ENCODE measurements at regions not wholly inside any gene's neighbourhood (a gene's known extent, or its start where the extent isn't known, plus 50 kb on each side); places are given as distances from the start of the nearest gene placed in this dataset.
"Not testable (repeated sequence)": the region's sequence is repeated elsewhere in the genome, so short reads cannot be mapped to it uniquely, and the experiment has no call there.

DNA sequence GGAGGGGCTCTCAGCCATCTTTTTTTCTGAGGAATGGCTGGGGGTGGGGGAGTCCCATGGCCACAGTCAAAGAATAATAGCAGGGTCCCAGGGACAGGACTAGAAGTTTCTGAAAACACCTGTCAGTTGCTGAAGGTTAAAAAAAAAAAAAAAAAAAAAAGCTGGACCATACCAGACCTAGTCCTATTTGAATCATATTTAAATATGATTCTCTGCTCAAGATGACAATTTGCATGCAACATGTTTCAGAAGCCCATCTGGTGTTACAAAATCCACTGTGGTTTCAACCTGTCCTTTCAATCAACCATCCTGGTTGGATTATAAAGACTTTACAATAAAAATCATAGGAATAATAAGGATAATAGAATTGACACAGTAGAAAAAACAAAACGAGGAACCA lies 153.7 kb downstream of the TENT5C start:
- peaks cover 7% of the 10 kb centered on the region for H3K27me3 ChIP-seq (ENCODE audit: control insufficient read depth, insufficient read depth, low read length, poor library complexity, severe bottlenecking)
- WGBS, 2 experiments (ENCODE audit: insufficient coverage in 1 of 2, insufficient read length in 1 of 2) = 89 to 100% methylated on average over 1 of the region's 1 CpG

GRCh38 chr1:117760069-117760468 lies 154.2 kb downstream of the TENT5C start:
- TF ChIP-seq, protein P1, sequence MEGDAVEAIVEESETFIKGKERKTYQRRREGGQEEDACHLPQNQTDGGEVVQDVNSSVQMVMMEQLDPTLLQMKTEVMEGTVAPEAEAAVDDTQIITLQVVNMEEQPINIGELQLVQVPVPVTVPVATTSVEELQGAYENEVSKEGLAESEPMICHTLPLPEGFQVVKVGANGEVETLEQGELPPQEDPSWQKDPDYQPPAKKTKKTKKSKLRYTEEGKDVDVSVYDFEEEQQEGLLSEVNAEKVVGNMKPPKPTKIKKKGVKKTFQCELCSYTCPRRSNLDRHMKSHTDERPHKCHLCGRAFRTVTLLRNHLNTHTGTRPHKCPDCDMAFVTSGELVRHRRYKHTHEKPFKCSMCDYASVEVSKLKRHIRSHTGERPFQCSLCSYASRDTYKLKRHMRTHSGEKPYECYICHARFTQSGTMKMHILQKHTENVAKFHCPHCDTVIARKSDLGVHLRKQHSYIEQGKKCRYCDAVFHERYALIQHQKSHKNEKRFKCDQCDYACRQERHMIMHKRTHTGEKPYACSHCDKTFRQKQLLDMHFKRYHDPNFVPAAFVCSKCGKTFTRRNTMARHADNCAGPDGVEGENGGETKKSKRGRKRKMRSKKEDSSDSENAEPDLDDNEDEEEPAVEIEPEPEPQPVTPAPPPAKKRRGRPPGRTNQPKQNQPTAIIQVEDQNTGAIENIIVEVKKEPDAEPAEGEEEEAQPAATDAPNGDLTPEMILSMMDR (conservative IDR thresholded peaks at IDR 0.05) = no peak
- H3K4me1 Mint-ChIP-seq = peaks cover 8% of the 10 kb centered on the region
- peaks cover 7% of the 10 kb centered on the region for H3K27me3 Mint-ChIP-seq (ENCODE audit: insufficient read depth)
- no peak overlapping the region for H3K9ac ChIP-seq (ENCODE audit: extremely low read depth, low read length, poor library complexity, severe bottlenecking)
- WGBS, 2 experiments (ENCODE audit: insufficient coverage in 1 of 2, insufficient read length in 1 of 2) = no CpG with 5 or more reads among the region's 1 CpG
- no peak overlapping the region for H3K27ac ChIP-seq (ENCODE audit: low read depth, low read length)
- no peaks in the 10 kb centered on the region for H3K9me3 Mint-ChIP-seq
- no peaks in the 10 kb centered on the region for H3K4me1 ChIP-seq (ENCODE audit: control insufficient read depth, insufficient read depth, low read length)
- peaks cover 4% of the 10 kb centered on the region for H3K27me3 ChIP-seq (ENCODE audit: control insufficient read depth, insufficient read depth, low read length, poor library complexity, severe bottlenecking)
- no peak overlapping the region for H3K27ac Mint-ChIP-seq
- H3K4me3 Mint-ChIP-seq = no peak overlapping the region
- no peaks in the 10 kb centered on the region for H3K36me3 Mint-ChIP-seq (ENCODE audit: low read depth)
- H3K9me3 ChIP-seq (ENCODE audit: control insufficient read depth, low read length) = no peaks in the 10 kb centered on the region
- H3K4me3 ChIP-seq (ENCODE audit: low read length) = no peak overlapping the region
- H3K36me3 ChIP-seq (ENCODE audit: control insufficient read depth, insufficient read depth, low read length) = no peaks in the 10 kb centered on the region
- DNase-seq = no peak

More for the DNA sequence above, 153.7 kb downstream of the TENT5C start:
- no peak overlapping the region for H3K9ac ChIP-seq (ENCODE audit: extremely low read depth, low read length, poor library complexity, severe bottlenecking)
- no peaks in the 10 kb centered on the region for H3K4me1 ChIP-seq (ENCODE audit: control insufficient read depth, insufficient read depth, low read length)
- H3K4me1 Mint-ChIP-seq = peaks cover 8% of the 10 kb centered on the region
- H3K9me3 Mint-ChIP-seq = no peaks in the 10 kb centered on the region
- no peak overlapping the region for H3K27ac ChIP-seq (ENCODE audit: low read depth, low read length)
- no peak overlapping the region for H3K4me3 Mint-ChIP-seq
- no peak overlapping the region for H3K4me3 ChIP-seq (ENCODE audit: low read length)
- H3K9me3 ChIP-seq (ENCODE audit: control insufficient read depth, low read length) = no peaks in the 10 kb centered on the region
- TF ChIP-seq, protein P1 (conservative IDR thresholded peaks at IDR 0.05) = no peak
- DNase-seq = no peak
- H3K36me3 Mint-ChIP-seq (ENCODE audit: low read depth) = no peaks in the 10 kb centered on the region
- H3K27me3 Mint-ChIP-seq (ENCODE audit: insufficient read depth) = peaks cover 7% of the 10 kb centered on the region
- H3K27ac Mint-ChIP-seq = no peak overlapping the region
- H3K36me3 ChIP-seq (ENCODE audit: control insufficient read depth, insufficient read depth, low read length) = no peaks in the 10 kb centered on the region

GRCh38 chr1:117760485-117760884 lies 154.6 kb downstream of the TENT5C start:
- DNase-seq = no peak
- WGBS, 2 experiments (ENCODE audit: insufficient coverage in 1 of 2, insufficient read length in 1 of 2) = 70% methylated on average over 2 of the region's 2 CpGs; no CpG with 5 or more reads in 1 of the 2 experiments
- Mint-ChIP-seq H3K9me3 (no peaks in the 10 kb centered on the region), H3K36me3 (ENCODE audit: low read depth) (no peaks in the 10 kb centered on the region), H3K4me3 (no peak overlapping the region), H3K4me1 (peaks cover 8% of the 10 kb centered on the region), H3K27ac (no peak overlapping the region), H3K27me3 (ENCODE audit: insufficient read depth) (peaks cover 9% of the 10 kb centered on the region)
- H3K36me3 ChIP-seq (ENCODE audit: control insufficient read depth, insufficient read depth, low read length) = no peaks in the 10 kb centered on the region
- H3K9me3 ChIP-seq (ENCODE audit: control insufficient read depth, low read length) = no peaks in the 10 kb centered on the region
- TF ChIP-seq, protein P1 (conservative IDR thresholded peaks at IDR 0.05) = no peak
- no peak overlapping the region for H3K27ac ChIP-seq (ENCODE audit: low read depth, low read length)
- no peak overlapping the region for H3K9ac ChIP-seq (ENCODE audit: extremely low read depth, low read length, poor library complexity, severe bottlenecking)
- H3K27me3 ChIP-seq (ENCODE audit: control insufficient read depth, insufficient read depth, low read length, poor library complexity, severe bottlenecking) = no peaks in the 10 kb centered on the region
- no peaks in the 10 kb centered on the region for H3K4me1 ChIP-seq (ENCODE audit: control insufficient read depth, insufficient read depth, low read length)
- H3K4me3 ChIP-seq (ENCODE audit: low read length) = no peak overlapping the region

DNA sequence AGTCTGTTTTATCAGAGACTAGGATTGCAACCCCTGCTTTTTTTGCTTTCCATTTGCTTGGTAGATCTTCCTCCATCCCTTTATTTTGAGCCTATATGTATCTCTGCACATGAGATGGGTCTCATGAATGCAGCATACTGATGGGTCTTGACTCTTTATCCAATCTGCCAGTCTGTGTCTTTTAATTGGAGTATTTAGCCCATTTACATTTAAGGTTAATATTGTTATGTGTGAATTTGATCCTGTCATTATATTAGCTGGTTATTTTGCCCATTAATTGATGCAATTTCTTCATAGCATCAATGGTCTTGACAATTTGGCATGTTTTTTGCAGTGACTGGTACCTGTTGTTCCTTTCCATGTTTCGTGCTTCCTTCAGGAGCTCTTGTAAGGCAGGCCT lies 161.7 kb downstream of the GDAP2 start:
- not testable (repeated sequence) for H3K27me3 ChIP-seq (ENCODE audit: control insufficient read depth, insufficient read depth, low read length, poor library complexity, severe bottlenecking); H3K36me3 ChIP-seq (ENCODE audit: control insufficient read depth, insufficient read depth, low read length); H3K4me1 Mint-ChIP-seq; H3K4me3 ChIP-seq (ENCODE audit: low read length); H3K4me1 ChIP-seq (ENCODE audit: control insufficient read depth, insufficient read depth, low read length); H3K36me3 Mint-ChIP-seq (ENCODE audit: low read depth); H3K9ac ChIP-seq (ENCODE audit: extremely low read depth, low read length, poor library complexity, severe bottlenecking); DNase-seq; H3K4me3 Mint-ChIP-seq; H3K27ac ChIP-seq (ENCODE audit: low read depth, low read length); H3K27ac Mint-ChIP-seq
- 84 to 100% methylated on average over 1 of the region's 1 CpG for WGBS, 2 experiments (ENCODE audit: insufficient coverage in 1 of 2, insufficient read length in 1 of 2)
- H3K9me3 ChIP-seq (ENCODE audit: control insufficient read depth, low read length) = peaks cover 28% of the 10 kb centered on the region
- H3K27me3 Mint-ChIP-seq (ENCODE audit: insufficient read depth) = peaks cover 17% of the 10 kb centered on the region
- H3K9me3 Mint-ChIP-seq = peaks cover 38% of the 10 kb centered on the region
